Breast epithelium (tissue), 3 donors: ENCODE measurements at regions not wholly inside any gene's neighbourhood (a gene's known extent, or its start where the extent isn't known, plus 50 kb on each side); places are given as distances from the start of the nearest gene placed in this dataset.

Experiments
- CTCF ChIP-seq, 3 donors: fragments of 450-650 bp; IDR thresholded peaks; one replicate each; pipeline ENCODE4 v1.5.1; 2016 to 2017; ENCODE audit warnings: antibody characterized with exemption in 3 of 3, mild to moderate bottlenecking in 3 of 3, moderate library complexity in 3 of 3
- POLR2A ChIP-seq: fragments of 450-650 bp; IDR thresholded peaks from one replicate; pipeline ENCODE4 v1.6.1; 2016; ENCODE audit warnings: antibody characterized with exemption, mild to moderate bottlenecking, moderate library complexity
- POLR2AphosphoS5 ChIP-seq, 3 donors: sonication (generic); formaldehyde crosslinking; IDR thresholded peaks; one replicate each; pipeline ENCODE4 v1.6.1; 2017; ENCODE audit warnings: antibody characterized with exemption in 3 of 3

DNA sequence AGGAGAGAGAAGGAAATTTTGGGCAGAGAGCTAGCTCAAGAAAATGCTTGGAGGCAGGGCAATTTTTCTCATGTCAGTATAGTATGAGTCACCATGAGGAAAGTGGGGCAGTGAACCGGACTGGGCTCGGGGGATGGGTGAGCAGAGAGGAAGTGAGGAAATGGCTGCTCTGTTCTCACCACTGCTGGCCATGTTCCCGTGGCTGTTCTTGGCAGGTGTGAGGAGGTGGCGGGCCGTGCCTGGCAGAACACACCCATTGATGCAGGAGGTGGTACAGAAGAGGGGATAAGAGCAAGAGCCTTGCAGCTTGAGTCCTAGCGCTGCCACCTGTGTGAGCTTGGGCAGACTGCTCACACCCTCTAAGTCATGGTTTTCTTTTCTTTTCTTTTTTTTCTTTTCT lies 304.4 kb upstream of the LYZL1 start:
- no peak for TF ChIP-seq POLR2A
- no peak for TF ChIP-seq CTCF (IDR thresholded peaks at IDR 0.05)
- TF ChIP-seq POLR2AphosphoS5 (IDR thresholded peaks at IDR 0.05) = peak; percentile 27 to 56 (median 53)
